ENCODE measurements at regions not wholly inside any gene's neighbourhood (a gene's known extent, or its start where the extent isn't known, plus 50 kb on each side); places are given as distances from the start of the nearest gene placed in this dataset.

GRCh38 chr19:33866696-33867095 is 70.0 kb downstream of the KCTD15 start:
- H3K9me3 ChIP-seq (replicated peaks; ENCODE audit: control insufficient read depth, insufficient read depth, low read length), result no peaks in the 10 kb centered on the region
- in situ Hi-C loops (cut with MboI), result no loop called here
- H3K27me3 ChIP-seq (replicated peaks in 1 of 2; ENCODE audit: control insufficient read depth in 2 of 2, insufficient read depth in 2 of 2, low read length in 1 of 2), result no peaks in the 10 kb centered on the region; a peak in 1 of 4 replicates
- H3K4me1 ChIP-seq (ENCODE audit: control insufficient read depth, insufficient read depth, low read length), result no peaks in the 10 kb centered on the region
- POLR2A ChIA-PET, result no interaction called here
- H2AFZ ChIP-seq (ENCODE audit: control insufficient read depth, low read depth, low read length), result no peak overlapping the region
- no peak overlapping the region for H3K4me2 ChIP-seq (ENCODE audit: control insufficient read depth, insufficient read depth)
- no TSS peak for BruUV-seq (replicated peaks)
- no peaks in the 10 kb centered on the region for H4K20me1 ChIP-seq (ENCODE audit: control insufficient read depth, insufficient read depth)
- H3K36me3 ChIP-seq (ENCODE audit: control insufficient read depth in 2 of 2, insufficient read depth in 2 of 2, low read length in 1 of 2), result no peaks in the 10 kb centered on the region
- intact Hi-C loops (cut with micrococcal nuclease; ENCODE audit: unreplicated experiment), result no loop called here
- H3K27ac ChIP-seq (ENCODE audit: control insufficient read depth, insufficient read depth), result no peak overlapping the region
- FAIRE-seq (no peak), ATAC-seq (no peak), DNase-seq (ENCODE audit: low read depth, low spot score) (no peak)
- 7% methylated on average over 5 of the region's 5 CpGs for WGBS (ENCODE audit: insufficient coverage, insufficient replicate concordance, low lambda C conversion rate, missing lambda C conversion rate)
- CTCF ChIA-PET, result interaction anchor here (0.7 kb wide), 1 partner anchor 422 kb away, joined by 3 read pairs; no protein-coding TSS in a partner anchor
- RAD21 ChIA-PET (ENCODE audit: unreplicated experiment), result no interaction called here
- H3K79me2 ChIP-seq (ENCODE audit: control insufficient read depth, insufficient read depth, low read length), result no peaks in the 10 kb centered on the region
- SMC1A ChIA-PET (ENCODE audit: uncharacterized antibody, unreplicated experiment), result no interaction called here
- TF ChIP-seq ZBTB40 (IDR thresholded peaks at IDR 0.05; ENCODE audit: borderline replicate concordance), result no peak
- no peak overlapping the region for H3K9ac ChIP-seq (ENCODE audit: control insufficient read depth, insufficient read depth, low read length)
- H3K4me3 ChIP-seq, result no peak overlapping the region

GRCh38 chr19:33868076-33868735 is 71.5 kb downstream of the KCTD15 start:
- ATAC-seq, result no peak
- no TSS peak for BruUV-seq (replicated peaks)
- no peak overlapping the region for H3K4me2 ChIP-seq (ENCODE audit: control insufficient read depth, insufficient read depth)
- SMC1A ChIA-PET (ENCODE audit: uncharacterized antibody, unreplicated experiment), result no interaction called here
- H3K4me1 ChIP-seq (ENCODE audit: control insufficient read depth, insufficient read depth, low read length), result no peaks in the 10 kb centered on the region
- intact Hi-C loops (cut with micrococcal nuclease; ENCODE audit: unreplicated experiment), result no loop called here
- no peaks in the 10 kb centered on the region for H3K79me2 ChIP-seq (ENCODE audit: control insufficient read depth, insufficient read depth, low read length)
- no peaks in the 10 kb centered on the region for H3K9me3 ChIP-seq (replicated peaks; ENCODE audit: control insufficient read depth, insufficient read depth, low read length)
- RAD21 ChIA-PET (ENCODE audit: unreplicated experiment), result no interaction called here
- no peaks in the 10 kb centered on the region for H4K20me1 ChIP-seq (ENCODE audit: control insufficient read depth, insufficient read depth)
- no peak overlapping the region for H3K27ac ChIP-seq (ENCODE audit: control insufficient read depth, insufficient read depth)
- H3K36me3 ChIP-seq (ENCODE audit: control insufficient read depth in 2 of 2, insufficient read depth in 2 of 2, low read length in 1 of 2), result no peaks in the 10 kb centered on the region
- 47% methylated on average over 17 of the region's 17 CpGs for WGBS (ENCODE audit: insufficient coverage, insufficient replicate concordance, low lambda C conversion rate, missing lambda C conversion rate)
- in situ Hi-C loops (cut with MboI), result no loop called here
- no peak for DNase-seq (ENCODE audit: low read depth, low spot score)
- POLR2A ChIA-PET, result no interaction called here
- CTCF ChIA-PET, result no interaction called here
- H3K9ac ChIP-seq (ENCODE audit: control insufficient read depth, insufficient read depth, low read length), result no peak overlapping the region
- H2AFZ ChIP-seq (ENCODE audit: control insufficient read depth, low read depth, low read length), result no peak overlapping the region
- no peak overlapping the region for H3K4me3 ChIP-seq
- no peak for FAIRE-seq
- H3K27me3 ChIP-seq (replicated peaks in 1 of 2; ENCODE audit: control insufficient read depth in 2 of 2, insufficient read depth in 2 of 2, low read length in 1 of 2), result no peaks in the 10 kb centered on the region; a peak in 1 of 4 replicates
- TF ChIP-seq SMC3 (IDR thresholded peaks at IDR 0.05; ENCODE audit: borderline replicate concordance, low read length), result no peak
- no peak for TF ChIP-seq ZBED1 (IDR thresholded peaks at IDR 0.05; ENCODE audit: borderline replicate concordance)
- TF ChIP-seq STAT1 (conservative IDR thresholded peaks at IDR 0.05), result no peak
- no peak for TF ChIP-seq ZSCAN29 (IDR thresholded peaks at IDR 0.05)
- no peak for TF ChIP-seq CHD4 (IDR thresholded peaks at IDR 0.05)
- TF ChIP-seq NBN (IDR thresholded peaks at IDR 0.05), result no peak
- TF ChIP-seq NRF1 (conservative IDR thresholded peaks at IDR 0.05; ENCODE audit: low read depth, low read length), result no peak
- TF ChIP-seq CHD1 (IDR thresholded peaks at IDR 0.05; ENCODE audit: low read depth, low read length), result no peak
- TF ChIP-seq PRDM15 (CRISPR knock-in tag; IDR thresholded peaks at IDR 0.05), result no peak
- TF ChIP-seq NFYA (IDR thresholded peaks at IDR 0.05; ENCODE audit: borderline replicate concordance, low read depth, low read length), result no peak

Measured in GM12878 (cell line).